ENCODE measurements at regions not wholly inside any gene's neighbourhood (a gene's known extent, or its start where the extent isn't known, plus 50 kb on each side); places are given as distances from the start of the nearest gene placed in this dataset.

DNA sequence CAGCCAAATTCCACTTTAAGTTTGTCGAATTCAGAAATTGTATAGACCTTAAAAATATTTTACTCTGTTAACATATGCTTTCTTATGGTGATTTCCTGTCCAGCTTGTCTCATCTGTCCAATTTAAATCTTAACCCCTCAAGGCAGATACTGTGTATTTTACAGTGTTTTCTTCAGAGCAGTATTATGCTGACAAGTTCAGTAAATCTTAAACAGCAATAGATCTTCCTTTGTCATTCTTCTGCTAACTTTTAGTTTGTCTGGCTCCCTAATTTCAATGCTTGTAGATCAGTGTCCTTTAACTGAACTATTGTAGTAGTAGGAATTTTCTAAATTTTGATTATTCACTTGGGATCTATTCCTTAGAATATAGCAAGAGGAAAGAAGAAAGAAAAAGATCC is 52.8 kb upstream of the MEIS1 start:
- no peak for ATAC-seq
- no peaks in the 10 kb centered on the region for H3K4me1 ChIP-seq (ENCODE audit: control insufficient read depth, insufficient read depth, low read length)
- peaks cover 3% of the 10 kb centered on the region for H3K27me3 ChIP-seq (ENCODE audit: control insufficient read depth, insufficient read depth, low read length)
- H3K27ac ChIP-seq (ENCODE audit: low read length) = no peak overlapping the region
- H3K9me3 ChIP-seq (ENCODE audit: control insufficient read depth, insufficient read depth, low read depth, low read length) = no peaks in the 10 kb centered on the region
- in situ Hi-C loops (cut with HindIII; ENCODE audit: low pct_unique_long_range_greater_than_20kb, low sequenced_read_pairs) (no loop called here), intact Hi-C loops (cut with micrococcal nuclease; ENCODE audit: unreplicated experiment) (no loop called here)
- CTCF ChIA-PET = no interaction called here
- BruUV-seq (replicated peaks) = no TSS peak
- POLR2A ChIA-PET = no interaction called here
- TF ChIP-seq SIN3A (IDR thresholded peaks at IDR 0.05; ENCODE audit: borderline replicate concordance, insufficient read depth, low read depth, low read length) (no peak), POLR2AphosphoS5 (IDR thresholded peaks at IDR 0.05; ENCODE audit: low read depth, low read length) (no peak), TCF7L2 (IDR thresholded peaks at IDR 0.05; ENCODE audit: low read depth, low read length) (no peak)
- TF ChIP-seq, protein P1, sequence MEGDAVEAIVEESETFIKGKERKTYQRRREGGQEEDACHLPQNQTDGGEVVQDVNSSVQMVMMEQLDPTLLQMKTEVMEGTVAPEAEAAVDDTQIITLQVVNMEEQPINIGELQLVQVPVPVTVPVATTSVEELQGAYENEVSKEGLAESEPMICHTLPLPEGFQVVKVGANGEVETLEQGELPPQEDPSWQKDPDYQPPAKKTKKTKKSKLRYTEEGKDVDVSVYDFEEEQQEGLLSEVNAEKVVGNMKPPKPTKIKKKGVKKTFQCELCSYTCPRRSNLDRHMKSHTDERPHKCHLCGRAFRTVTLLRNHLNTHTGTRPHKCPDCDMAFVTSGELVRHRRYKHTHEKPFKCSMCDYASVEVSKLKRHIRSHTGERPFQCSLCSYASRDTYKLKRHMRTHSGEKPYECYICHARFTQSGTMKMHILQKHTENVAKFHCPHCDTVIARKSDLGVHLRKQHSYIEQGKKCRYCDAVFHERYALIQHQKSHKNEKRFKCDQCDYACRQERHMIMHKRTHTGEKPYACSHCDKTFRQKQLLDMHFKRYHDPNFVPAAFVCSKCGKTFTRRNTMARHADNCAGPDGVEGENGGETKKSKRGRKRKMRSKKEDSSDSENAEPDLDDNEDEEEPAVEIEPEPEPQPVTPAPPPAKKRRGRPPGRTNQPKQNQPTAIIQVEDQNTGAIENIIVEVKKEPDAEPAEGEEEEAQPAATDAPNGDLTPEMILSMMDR (IDR thresholded peaks at IDR 0.05) = no peak
- no peak overlapping the region for H3K4me3 ChIP-seq (ENCODE audit: low read depth in 2 of 2, low read length in 2 of 2)
- DNase-seq (ENCODE audit: low read depth, low spot score) = no peak
- no peaks in the 10 kb centered on the region for H3K36me3 ChIP-seq (ENCODE audit: control insufficient read depth, insufficient read depth, low read length)

DNA sequence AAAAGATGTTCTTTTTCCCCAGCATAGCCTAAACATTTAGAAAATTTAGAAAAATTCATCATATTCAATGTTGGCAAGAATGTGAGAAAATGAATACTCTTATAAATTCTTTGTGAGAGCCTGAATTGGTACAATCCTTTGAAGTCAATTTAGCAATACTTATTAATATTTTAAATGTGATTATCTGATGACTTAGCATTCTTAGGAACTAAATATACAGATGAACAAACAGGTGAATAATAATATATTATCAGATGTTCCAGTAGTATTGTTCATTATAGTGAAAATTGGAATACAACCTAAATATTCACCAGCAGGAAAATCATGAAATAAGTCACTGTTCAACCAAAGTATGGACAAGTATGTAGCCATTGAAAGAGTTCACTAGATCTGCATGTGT is 55.5 kb upstream of the MEIS1 start:
- ChIA-PET CTCF (no interaction called here), POLR2A (no interaction called here)
- H3K9me3 ChIP-seq (ENCODE audit: control insufficient read depth, insufficient read depth, low read depth, low read length) = no peaks in the 10 kb centered on the region
- H3K27me3 ChIP-seq (ENCODE audit: control insufficient read depth, insufficient read depth, low read length) = peaks cover 3% of the 10 kb centered on the region
- TF ChIP-seq TCF7L2 (IDR thresholded peaks at IDR 0.05; ENCODE audit: low read depth, low read length) = no peak
- TF ChIP-seq, protein P2, sequence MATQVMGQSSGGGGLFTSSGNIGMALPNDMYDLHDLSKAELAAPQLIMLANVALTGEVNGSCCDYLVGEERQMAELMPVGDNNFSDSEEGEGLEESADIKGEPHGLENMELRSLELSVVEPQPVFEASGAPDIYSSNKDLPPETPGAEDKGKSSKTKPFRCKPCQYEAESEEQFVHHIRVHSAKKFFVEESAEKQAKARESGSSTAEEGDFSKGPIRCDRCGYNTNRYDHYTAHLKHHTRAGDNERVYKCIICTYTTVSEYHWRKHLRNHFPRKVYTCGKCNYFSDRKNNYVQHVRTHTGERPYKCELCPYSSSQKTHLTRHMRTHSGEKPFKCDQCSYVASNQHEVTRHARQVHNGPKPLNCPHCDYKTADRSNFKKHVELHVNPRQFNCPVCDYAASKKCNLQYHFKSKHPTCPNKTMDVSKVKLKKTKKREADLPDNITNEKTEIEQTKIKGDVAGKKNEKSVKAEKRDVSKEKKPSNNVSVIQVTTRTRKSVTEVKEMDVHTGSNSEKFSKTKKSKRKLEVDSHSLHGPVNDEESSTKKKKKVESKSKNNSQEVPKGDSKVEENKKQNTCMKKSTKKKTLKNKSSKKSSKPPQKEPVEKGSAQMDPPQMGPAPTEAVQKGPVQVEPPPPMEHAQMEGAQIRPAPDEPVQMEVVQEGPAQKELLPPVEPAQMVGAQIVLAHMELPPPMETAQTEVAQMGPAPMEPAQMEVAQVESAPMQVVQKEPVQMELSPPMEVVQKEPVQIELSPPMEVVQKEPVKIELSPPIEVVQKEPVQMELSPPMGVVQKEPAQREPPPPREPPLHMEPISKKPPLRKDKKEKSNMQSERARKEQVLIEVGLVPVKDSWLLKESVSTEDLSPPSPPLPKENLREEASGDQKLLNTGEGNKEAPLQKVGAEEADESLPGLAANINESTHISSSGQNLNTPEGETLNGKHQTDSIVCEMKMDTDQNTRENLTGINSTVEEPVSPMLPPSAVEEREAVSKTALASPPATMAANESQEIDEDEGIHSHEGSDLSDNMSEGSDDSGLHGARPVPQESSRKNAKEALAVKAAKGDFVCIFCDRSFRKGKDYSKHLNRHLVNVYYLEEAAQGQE (IDR thresholded peaks at IDR 0.05; ENCODE audit: insufficient read depth in 1 of 2, low read depth in 2 of 2, low read length in 1 of 2) = no peak
- TF ChIP-seq SIN3A (IDR thresholded peaks at IDR 0.05; ENCODE audit: borderline replicate concordance, insufficient read depth, low read depth, low read length) = no peak
- no peak for TF ChIP-seq POLR2AphosphoS5 (IDR thresholded peaks at IDR 0.05; ENCODE audit: low read depth, low read length)
- intact Hi-C loops (cut with micrococcal nuclease; ENCODE audit: unreplicated experiment) (no loop called here), in situ Hi-C loops (cut with HindIII; ENCODE audit: low pct_unique_long_range_greater_than_20kb, low sequenced_read_pairs) (no loop called here)
- DNase-seq (ENCODE audit: low read depth, low spot score) (no peak), ATAC-seq (no peak)
- H3K27ac ChIP-seq (ENCODE audit: low read length) = no peak overlapping the region
- no peak overlapping the region for H3K4me3 ChIP-seq (ENCODE audit: low read depth in 2 of 2, low read length in 2 of 2)
- BruUV-seq (replicated peaks) = no TSS peak
- no peaks in the 10 kb centered on the region; the same call in 1 of the 2 replicates for H3K36me3 ChIP-seq (ENCODE audit: control insufficient read depth, insufficient read depth, low read length)
- H3K4me1 ChIP-seq (ENCODE audit: control insufficient read depth, insufficient read depth, low read length) = no peaks in the 10 kb centered on the region

DNA sequence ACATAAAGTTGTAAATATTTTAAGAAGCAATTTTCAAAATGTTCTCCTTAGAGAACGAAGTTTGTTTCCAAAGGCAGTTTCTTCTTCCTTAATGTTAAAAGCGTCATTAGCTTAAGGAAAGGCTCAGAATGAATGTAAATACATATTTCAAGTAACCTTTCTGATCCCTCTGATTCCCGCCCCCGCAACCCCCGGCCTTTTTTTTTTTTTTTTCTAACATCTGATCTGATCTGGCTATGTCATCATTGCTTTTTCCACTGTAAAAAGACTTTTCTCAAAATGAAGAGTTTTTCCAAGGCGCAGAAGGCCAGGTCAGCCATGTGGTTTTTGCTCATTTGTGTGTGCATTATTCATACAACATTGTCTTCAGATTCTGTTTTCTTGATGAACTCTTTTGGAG is 57.1 kb upstream of the MEIS1 start:
- ATAC-seq (no peak), DNase-seq (ENCODE audit: low read depth, low spot score) (no peak)
- no peak overlapping the region for H3K4me3 ChIP-seq (ENCODE audit: low read depth in 2 of 2, low read length in 2 of 2)
- BruUV-seq (replicated peaks) = no TSS peak
- intact Hi-C loops (cut with micrococcal nuclease; ENCODE audit: unreplicated experiment) (no loop called here), in situ Hi-C loops (cut with HindIII; ENCODE audit: low pct_unique_long_range_greater_than_20kb, low sequenced_read_pairs) (no loop called here)
- TF ChIP-seq POLR2AphosphoS5 (IDR thresholded peaks at IDR 0.05; ENCODE audit: low read depth, low read length) (no peak), TCF7L2 (IDR thresholded peaks at IDR 0.05; ENCODE audit: low read depth, low read length) (no peak), SIN3A (IDR thresholded peaks at IDR 0.05; ENCODE audit: borderline replicate concordance, insufficient read depth, low read depth, low read length) (no peak)
- TF ChIP-seq, protein P1 (IDR thresholded peaks at IDR 0.05) = no peak
- TF ChIP-seq, protein P2 (IDR thresholded peaks at IDR 0.05; ENCODE audit: insufficient read depth in 1 of 2, low read depth in 2 of 2, low read length in 1 of 2) = no peak
- H3K27ac ChIP-seq (ENCODE audit: low read length) = no peak overlapping the region
- no peaks in the 10 kb centered on the region; the same call in 1 of the 2 replicates for H3K36me3 ChIP-seq (ENCODE audit: control insufficient read depth, insufficient read depth, low read length)
- no peaks in the 10 kb centered on the region for H3K4me1 ChIP-seq (ENCODE audit: control insufficient read depth, insufficient read depth, low read length)
- ChIA-PET POLR2A (no interaction called here), CTCF (no interaction called here)
- H3K9me3 ChIP-seq (ENCODE audit: control insufficient read depth, insufficient read depth, low read depth, low read length) = no peaks in the 10 kb centered on the region
- no peaks in the 10 kb centered on the region; the same call in none of the 2 replicates for H3K27me3 ChIP-seq (ENCODE audit: control insufficient read depth, insufficient read depth, low read length)

Data from Panc1 (cell line).